ENCODE measurements at regions not wholly inside any gene's neighbourhood (a gene's known extent, or its start where the extent isn't known, plus 50 kb on each side); places are given as distances from the start of the nearest gene placed in this dataset.
A peak's percentile ranks its signal among the peaks of the same experiment; 100 is the strongest.
"Not testable (repeated sequence)": the region's sequence is repeated elsewhere in the genome, so short reads cannot be mapped to it uniquely, and the experiment has no call there.

- DNase-seq (ENCODE audit: low spot score): no peak
Measured at GRCh38 chr6:168193816-168194721, 115.1 kb upstream of the FRMD1 start.

- DNase-seq (ENCODE audit: low spot score): no peak
Measured at GRCh38 chr6:168192901-168193815, 114.1 kb upstream of the FRMD1 start.

GRCh38 chr6:168192195-168192900 lies 113.3 kb upstream of the FRMD1 start:
- DNase-seq (ENCODE audit: low spot score): peak; percentile 82

- DNase-seq (ENCODE audit: low spot score): no peak
Measured at GRCh38 chr6:168190646-168191443, 111.8 kb upstream of the FRMD1 start.

- no peak for DNase-seq (ENCODE audit: low spot score)
Measured at GRCh38 chr6:168190014-168190405, 111.0 kb upstream of the FRMD1 start.

GRCh38 chr6:168189200-168190013 lies 110.4 kb upstream of the FRMD1 start:
- DNase-seq (ENCODE audit: low spot score): no peak

GRCh38 chr6:168188369-168189199 lies 109.6 kb upstream of the FRMD1 start:
- DNase-seq (ENCODE audit: low spot score): no peak

GRCh38 chr6:168186438-168186837 lies 107.4 kb upstream of the FRMD1 start:
- DNase-seq (ENCODE audit: low spot score): no peak

GRCh38 chr6:168186018-168186417 lies 107.0 kb upstream of the FRMD1 start:
- DNase-seq (ENCODE audit: low spot score): not testable (repeated sequence)

GRCh38 chr6:168184701-168185100 lies 105.7 kb upstream of the FRMD1 start:
- no peak for DNase-seq (ENCODE audit: low spot score)

GRCh38 chr6:168183613-168183970 lies 104.6 kb upstream of the FRMD1 start:
- no peak for DNase-seq (ENCODE audit: low spot score)

GRCh38 chr6:168182908-168183612 lies 104.0 kb upstream of the FRMD1 start:
- no peak for DNase-seq (ENCODE audit: low spot score)

- no peak for DNase-seq (ENCODE audit: low spot score)
Measured at GRCh38 chr6:168182366-168182765, 103.4 kb upstream of the FRMD1 start.

GRCh38 chr6:168181876-168182275 lies 102.9 kb upstream of the FRMD1 start:
- DNase-seq (ENCODE audit: low spot score): no peak

- no peak for DNase-seq (ENCODE audit: low spot score)
Measured at GRCh38 chr6:168181316-168181715, 102.3 kb upstream of the FRMD1 start.

GRCh38 chr6:168180548-168181011 lies 101.6 kb upstream of the FRMD1 start:
- no peak for DNase-seq (ENCODE audit: low spot score)

GRCh38 chr6:168179702-168180382 lies 100.8 kb upstream of the FRMD1 start:
- DNase-seq (ENCODE audit: low spot score): no peak

GRCh38 chr6:168179133-168179532 lies 100.1 kb upstream of the FRMD1 start:
- DNase-seq (ENCODE audit: low spot score): no peak
